GM21447 (cell line): ENCODE measurements at regions not wholly inside any gene's neighbourhood (a gene's known extent, or its start where the extent isn't known, plus 50 kb on each side); places are given as distances from the start of the nearest gene placed in this dataset.

Experiments used
- ATAC-seq: cut with Tn5 transposase; IDR thresholded peaks from one replicate; pipeline ENCODE4 v1.9.1; 2021; ENCODE audit not compliant: unreplicated experiment

DNA sequence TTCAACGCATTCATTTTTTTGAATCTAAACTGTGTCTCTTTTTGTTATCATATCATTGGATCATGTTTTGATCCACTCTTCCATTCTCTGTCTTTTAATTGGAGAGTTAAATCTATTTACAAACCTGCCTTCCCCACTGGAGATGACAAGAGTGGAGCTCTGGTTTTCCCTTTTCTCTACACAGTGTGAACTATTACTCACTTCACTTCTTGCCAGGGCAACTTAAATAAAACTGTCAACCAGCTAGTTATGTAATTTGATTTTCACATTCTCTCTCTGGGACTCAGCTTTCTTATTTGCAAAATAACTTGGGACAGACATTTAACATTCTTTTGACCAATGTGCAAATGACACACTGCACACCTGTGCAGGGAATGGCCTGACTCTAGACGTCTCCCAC, 230.8 kb upstream of the CST7 start:
- no peak for ATAC-seq

GRCh38 chr20:24718696-24719095, 230.4 kb upstream of the CST7 start:
- no peak for ATAC-seq

DNA sequence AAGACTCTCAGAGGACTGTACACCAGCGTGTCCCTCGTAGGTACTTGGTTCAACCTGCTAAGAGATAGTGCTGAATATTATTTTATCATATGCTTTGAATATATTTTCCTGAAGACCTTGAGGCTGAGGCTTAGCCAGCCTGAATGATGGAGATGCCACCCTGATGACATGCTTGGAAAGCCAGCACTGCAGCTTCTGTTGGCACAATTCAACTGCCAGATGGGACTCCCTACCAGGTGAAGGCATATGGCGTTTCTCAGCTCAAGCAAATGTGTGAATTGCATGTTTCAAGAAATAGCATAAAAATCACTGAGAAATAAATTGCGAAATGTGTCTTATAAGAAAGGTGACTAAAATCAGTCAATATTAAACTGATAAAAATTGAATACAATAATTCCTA, 228.1 kb upstream of the CST7 start:
- no peak for ATAC-seq

- ATAC-seq: no peak
Observed at GRCh38 chr20:24721891-24722568, 227.0 kb upstream of the CST7 start.

DNA sequence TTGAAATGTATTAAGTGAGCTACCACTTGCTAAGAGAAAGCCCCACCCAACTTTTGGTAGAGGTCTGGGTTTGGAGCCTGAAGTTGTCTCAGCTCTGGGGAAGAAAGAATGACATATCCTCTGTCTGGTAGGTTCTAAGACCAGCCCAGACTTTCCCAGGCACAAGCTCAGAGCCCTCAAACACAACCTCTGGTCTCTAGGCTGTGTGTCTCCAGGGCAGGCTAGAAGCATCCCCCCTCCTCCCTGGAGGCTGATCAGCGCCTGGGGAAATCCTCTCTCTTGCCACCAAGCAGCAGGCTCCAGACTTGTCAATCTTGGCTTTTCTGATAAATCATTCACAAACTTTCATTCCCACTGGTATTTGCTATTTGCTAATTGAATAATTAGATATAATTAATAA, 226.5 kb upstream of the CST7 start:
- ATAC-seq: no peak

- no peak for ATAC-seq
Observed at GRCh38 chr20:24723186-24723585, 225.9 kb upstream of the CST7 start.

GRCh38 chr20:24723647-24724352, 225.3 kb upstream of the CST7 start:
- no peak for ATAC-seq

GRCh38 chr20:24724982-24725533, 224.0 kb upstream of the CST7 start:
- ATAC-seq: no peak

GRCh38 chr20:24727795-24728194, 221.3 kb upstream of the CST7 start:
- no peak for ATAC-seq

GRCh38 chr20:24729896-24730605, 219.0 kb upstream of the CST7 start:
- no peak for ATAC-seq

- ATAC-seq: no peak
Observed at GRCh38 chr20:24730750-24731149, 218.3 kb upstream of the CST7 start.

DNA sequence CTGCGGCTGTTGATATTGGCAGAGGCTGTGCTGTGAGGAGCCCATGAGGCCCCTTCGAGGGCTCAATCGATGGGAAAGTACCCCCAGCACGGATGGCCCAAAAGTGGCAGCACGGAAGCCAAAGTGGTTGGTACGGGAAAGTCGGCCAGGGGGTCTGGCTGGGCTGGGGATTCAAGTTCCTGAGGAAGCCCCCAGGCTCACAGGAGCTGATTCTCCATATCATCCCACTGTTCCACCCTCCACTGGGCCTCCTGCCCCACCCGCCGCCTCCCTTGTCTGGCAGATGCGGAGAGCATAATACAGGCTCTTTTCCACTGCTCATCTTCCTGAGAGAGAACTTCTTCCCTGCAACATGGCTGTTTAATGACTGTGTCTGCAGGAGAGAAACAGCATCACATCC, 217.8 kb upstream of the CST7 start:
- ATAC-seq: no peak

DNA sequence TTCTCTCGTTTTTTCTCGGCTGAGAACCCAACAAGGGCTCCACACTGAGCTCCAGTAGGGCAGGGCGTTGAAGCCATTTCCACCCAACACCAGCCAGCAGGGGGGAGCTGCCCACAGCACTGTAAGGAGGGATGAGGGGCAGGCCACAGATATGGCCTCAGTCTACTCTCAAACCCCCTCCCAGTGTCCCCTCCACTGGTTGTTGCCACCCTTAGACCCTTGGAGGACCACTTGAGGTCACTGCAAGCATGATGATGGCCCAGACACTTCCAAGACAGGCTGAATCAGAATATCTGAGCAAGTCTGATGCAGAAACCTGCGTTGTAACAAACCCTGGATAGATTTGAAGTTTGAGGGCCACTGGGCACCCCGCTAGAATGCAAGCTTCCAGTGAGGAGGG, 217.0 kb upstream of the CST7 start:
- no peak for ATAC-seq

- no peak for ATAC-seq
Observed at GRCh38 chr20:24732599-24732998, 216.5 kb upstream of the CST7 start.

DNA sequence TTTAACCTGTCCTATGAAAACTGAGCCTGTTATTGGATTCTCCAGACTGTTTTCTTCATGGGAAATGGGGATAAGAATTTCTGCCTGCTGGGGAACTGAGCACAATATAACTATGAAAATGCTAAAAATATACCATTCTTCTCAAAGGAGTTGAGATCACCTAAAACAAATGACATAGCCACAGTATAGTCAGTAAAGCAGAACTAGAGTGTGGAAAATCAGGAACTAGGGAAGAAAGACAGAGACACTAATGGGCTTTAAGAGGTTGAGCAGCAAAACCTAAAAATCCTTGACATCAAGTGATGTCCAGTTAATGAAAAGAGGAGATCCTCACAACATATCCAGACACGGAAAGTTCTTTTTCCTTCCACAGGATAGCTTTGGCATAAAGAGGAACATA, 215.7 kb upstream of the CST7 start:
- ATAC-seq: no peak

DNA sequence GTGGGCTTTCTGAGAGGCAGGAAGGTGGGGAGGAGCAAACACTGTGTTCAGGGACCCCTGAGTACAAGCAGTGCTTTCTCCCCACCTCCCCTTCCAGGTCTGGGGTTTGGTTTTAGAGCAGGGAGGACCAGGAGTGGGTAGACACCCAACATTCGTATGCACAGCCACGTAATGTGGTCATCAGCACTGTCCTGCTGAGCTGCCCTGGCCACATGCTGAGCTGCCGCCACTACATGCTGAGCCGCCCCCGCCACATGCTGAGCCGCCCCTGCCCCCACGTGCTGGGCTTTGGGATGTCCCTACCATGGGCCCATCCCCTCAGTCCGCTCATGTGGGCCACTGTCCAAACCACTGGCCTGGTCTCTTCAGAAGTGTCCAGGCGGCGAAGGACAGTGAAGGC, 214.9 kb upstream of the CST7 start:
- ATAC-seq: no peak

DNA sequence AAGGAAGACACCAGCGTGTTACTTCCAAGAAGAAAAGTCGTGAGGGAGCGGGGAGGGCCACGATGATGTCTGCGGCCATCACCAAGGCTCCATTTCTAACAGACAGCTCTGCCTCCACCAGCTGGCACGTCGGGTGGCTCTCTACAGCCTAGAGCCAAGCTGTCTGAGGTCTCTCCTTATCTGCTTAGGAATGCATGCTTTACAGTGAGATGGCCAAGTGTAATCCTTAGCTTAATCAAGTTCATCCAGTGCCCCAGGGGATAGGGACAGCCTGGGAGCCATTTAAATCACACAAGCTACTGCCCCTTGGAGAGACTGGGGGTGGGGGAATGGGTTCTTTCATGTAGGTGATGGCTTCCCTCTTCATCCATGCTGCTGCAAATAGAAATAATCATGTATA, 213.8 kb upstream of the CST7 start:
- no peak for ATAC-seq

DNA sequence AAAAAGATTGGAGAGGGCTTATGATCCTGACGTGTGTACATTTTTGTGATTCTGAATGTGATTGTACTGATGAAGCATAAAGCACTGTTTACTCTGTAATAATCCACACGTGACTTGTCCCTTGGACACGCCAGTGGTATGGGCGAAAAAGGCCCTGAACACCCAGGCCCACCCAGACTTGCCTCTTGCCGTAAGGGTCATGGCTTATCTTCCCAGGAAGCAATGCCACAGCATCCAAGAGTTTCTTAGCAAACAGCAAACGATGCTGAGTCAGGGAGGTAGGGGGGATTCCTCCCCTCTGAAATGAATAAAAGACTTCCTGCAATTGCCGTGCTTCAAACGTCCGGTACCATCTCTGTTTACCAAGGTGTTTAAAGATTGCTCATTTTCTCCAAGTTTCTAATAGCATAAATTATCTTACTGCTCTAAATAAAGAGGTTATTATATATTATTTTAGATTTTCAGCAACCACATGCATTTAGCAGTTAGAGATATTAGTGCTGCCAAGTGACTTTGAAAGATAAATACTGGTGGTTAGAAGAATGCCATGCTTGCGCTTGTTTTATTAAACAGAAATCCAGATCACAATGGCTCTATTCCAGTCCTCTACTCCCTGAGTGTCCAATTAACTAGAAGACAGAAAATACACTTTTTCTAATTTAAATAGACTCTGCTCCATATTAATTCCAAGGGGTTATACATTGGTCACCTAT, 212.8 kb upstream of the CST7 start:
- ATAC-seq: no peak

DNA sequence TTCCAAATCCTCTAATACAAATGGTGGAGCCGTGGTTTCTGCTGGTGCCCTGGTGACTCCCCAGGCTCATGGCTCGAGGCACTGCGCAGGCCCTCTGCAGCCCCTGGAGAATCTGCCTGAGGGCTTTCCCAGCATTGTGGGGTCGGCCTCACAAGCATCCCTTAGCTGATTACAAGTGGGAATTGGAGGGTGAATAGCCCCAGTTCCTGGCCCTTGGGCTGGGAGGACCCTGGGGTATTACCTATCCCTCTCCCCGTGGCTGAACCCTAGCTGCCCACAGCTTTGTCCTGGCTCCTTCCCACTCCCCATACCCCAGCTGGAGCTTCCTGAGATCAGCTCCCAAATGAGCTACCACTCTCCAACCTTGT, 212.2 kb upstream of the CST7 start:
- ATAC-seq: no peak

- ATAC-seq: no peak
Observed at GRCh38 chr20:24737212-24737850, 211.7 kb upstream of the CST7 start.
